Spleen (tissue), 11 donors: ENCODE measurements at regions not wholly inside any gene's neighbourhood (a gene's known extent, or its start where the extent isn't known, plus 50 kb on each side); places are given as distances from the start of the nearest gene placed in this dataset.

Source experiments
- DNase-seq: peaks from one replicate; pipeline ENCODE4 v3.0.0-alpha.2; 2020
- H3K27ac ChIP-seq, 8 donors: fragments of 200-600 bp; sonication (generic) in 7 of 8; 1 replicate in 4 of 8; 2 replicates in 4 of 8; pipeline versions ENCODE4 v1.5.0 to v1.8.0; 2016 to 2021; ENCODE audit warnings: inconsistent platforms in 4 of 8, mild to moderate bottlenecking in 4 of 8, moderate library complexity in 1 of 8
- H3K27me3 ChIP-seq, 7 donors: fragments of 200-600 bp; sonication (generic) in 6 of 7; replicated peaks in 1 of 7; 1 replicate in 4 of 7; 2 replicates in 3 of 7; pipeline versions ENCODE4 v1.5.0 to v1.8.0; 2016 to 2021; ENCODE audit warnings: inconsistent platforms in 3 of 7, mild to moderate bottlenecking in 1 of 7
- H3K36me3 ChIP-seq, 6 donors: fragments of 200-600 bp; sonication (generic) in 5 of 6; 1 replicate in 4 of 6; 2 replicates in 2 of 6; pipeline versions ENCODE4 v1.5.0 to v1.8.0; 2016 to 2021; ENCODE audit warnings: inconsistent platforms in 2 of 6
- H3K4me1 ChIP-seq, 6 donors: fragments of 200-600 bp; sonication (generic) in 5 of 6; 1 replicate in 3 of 6; 2 replicates in 3 of 6; pipeline versions ENCODE4 v1.5.0 to v1.8.0; 2016 to 2021; ENCODE audit warnings: inconsistent platforms in 3 of 6
- H3K4me3 ChIP-seq, 8 donors: fragments of 200-600 bp; sonication (generic) in 7 of 8; 1 replicate in 4 of 8; 2 replicates in 4 of 8; pipeline versions ENCODE4 v1.5.0 to v1.8.0; 2016 to 2021; ENCODE audit warnings: inconsistent platforms in 4 of 8, mild to moderate bottlenecking in 4 of 8, moderate library complexity in 2 of 8
- H3K9me3 ChIP-seq, 8 donors: fragments of 200-600 bp; sonication (generic) in 7 of 8; 1 replicate in 4 of 8; 2 replicates in 4 of 8; pipeline versions ENCODE4 v1.5.0 to v1.8.0; 2016 to 2021; ENCODE audit warnings: inconsistent platforms in 4 of 8
- CTCF ChIP-seq, 11 experiments: fragments of 200-600 bp in 7 of 11; fragments of 450-650 bp in 4 of 11; sonication (generic) in 4 of 11; IDR thresholded peaks in 8 of 11; conservative IDR thresholded peaks in 3 of 11; 1 replicate in 7 of 11; 2 replicates in 4 of 11; pipeline versions ENCODE4 v1.4.0 to v1.8.0; 2016 to 2021; ENCODE audit warnings: antibody characterized with exemption in 11 of 11, inconsistent platforms in 4 of 11, mild to moderate bottlenecking in 1 of 11
- POLR2A ChIP-seq, 3 donors: fragments of 450-650 bp; IDR thresholded peaks; one replicate each; pipeline ENCODE4 v1.5.1; 2017; ENCODE audit warnings: antibody characterized with exemption in 3 of 3, mild to moderate bottlenecking in 1 of 3
- POLR2AphosphoS5 ChIP-seq, 3 donors: sonication (generic); formaldehyde crosslinking; IDR thresholded peaks; one replicate each; pipeline ENCODE4 v1.5.1; 2017; ENCODE audit warnings: antibody characterized with exemption in 3 of 3
- WGBS, 5 donors: extraction: QIAGEN DNeasy Blood & Tissue Kit in 3 of 5; methylation state at CpG; one replicate each; pipeline versions ENCODE4 v1.1.5 to v1.1.7; 2013 to 2018; 5-methylcytosine and 5-hydroxymethylcytosine counted together
- intact Hi-C: fragments of 100-400 bp; cut with DNase I; formaldehyde crosslinking; loops from one replicate; pipeline ENCODE4 v1.15.0; 2023; ENCODE audit warnings: low total_unique reads
- donor health status: healthy with polysubstance abuse.
- donor health status: DM: no; HTN: no; CAD: no; lungs with moderate emphysema.
- donor health status: DM: no; HTN: no; CAD: no.
- donor health status: Bipolar disorder and iron deficiency.
- donor health status: healthy.
- donor health status: DM: no; HTN: no; CAD: no.
- donor health status: DM: yes; HTN: yes; CAD: no.

GRCh38 chr11:134543241-134543640, 131.2 kb upstream of the B3GAT1 start:
- Histone ChIP-seq H3K27ac (no peak overlapping the region), H3K4me3 (no peak overlapping the region), H3K36me3 (no peaks in the 10 kb centered on the region), H3K27me3 (peaks cover 0 to 12% (median 2%) of the 10 kb centered on the region in 7 donors), H3K9me3 (peaks cover 0 to 3% (median 0%) of the 10 kb centered on the region in 8 donors), H3K4me1 (no peaks in the 10 kb centered on the region)
- TF ChIP-seq POLR2A (IDR thresholded peaks at IDR 0.05): no peak
- no peak for TF ChIP-seq CTCF (IDR thresholded peaks at IDR 0.05 in 8 of 11, conservative IDR thresholded peaks at IDR 0.05 in 3 of 11)
- no peak for TF ChIP-seq POLR2AphosphoS5 (IDR thresholded peaks at IDR 0.05)
- 69 to 90% (median 86%) methylated on average over 4 of the region's 4 CpGs for WGBS, 5 donors
- intact Hi-C loops: no loop called here
- DNase-seq: no peak

GRCh38 chr11:134542401-134543165, 130.5 kb upstream of the B3GAT1 start:
- Histone ChIP-seq H3K9me3 (peaks cover 0 to 3% (median 0%) of the 10 kb centered on the region in 8 donors), H3K4me3 (no peak overlapping the region), H3K27me3 (peaks cover 0 to 18% (median 3%) of the 10 kb centered on the region in 7 donors), H3K27ac (no peak overlapping the region), H3K36me3 (no peaks in the 10 kb centered on the region), H3K4me1 (no peaks in the 10 kb centered on the region)
- TF ChIP-seq POLR2A (IDR thresholded peaks at IDR 0.05) (no peak), CTCF (IDR thresholded peaks at IDR 0.05 in 8 of 11, conservative IDR thresholded peaks at IDR 0.05 in 3 of 11) (no peak), POLR2AphosphoS5 (IDR thresholded peaks at IDR 0.05) (no peak)
- WGBS, 5 donors: 71 to 84% (median 78%) methylated on average over 10 of the region's 10 CpGs
- DNase-seq: no peak
- intact Hi-C loops: no loop called here

DNA sequence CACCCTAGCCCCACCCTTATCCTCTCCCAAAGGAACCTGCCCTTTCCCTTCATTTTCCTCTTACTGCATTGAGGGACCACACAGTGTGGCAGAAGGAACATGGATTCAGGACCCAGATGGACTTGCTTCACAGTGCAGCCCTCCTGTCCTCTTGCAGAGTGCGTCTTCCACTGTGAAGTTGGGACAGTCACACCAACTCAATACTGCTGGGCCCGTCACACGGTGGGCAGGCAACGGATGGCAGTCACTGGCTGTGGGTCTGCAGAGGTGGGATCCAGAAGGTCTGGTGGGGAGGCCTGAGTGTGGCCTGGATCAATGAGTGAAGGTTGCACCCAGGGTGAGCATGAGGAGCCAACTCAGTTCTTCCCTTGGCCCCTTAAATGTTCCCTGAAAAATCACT, 129.9 kb upstream of the B3GAT1 start:
- WGBS, 5 donors: 72 to 98% (median 90%) methylated on average over 4 of the region's 4 CpGs
- intact Hi-C loops: no loop called here

More for the DNA sequence above, 129.9 kb upstream of the B3GAT1 start:
- Histone ChIP-seq H3K4me3 (no peak overlapping the region), H3K4me1 (peaks cover 0 to under 1% (median 0%) of the 10 kb centered on the region in 6 donors), H3K9me3 (peaks cover 0 to 3% (median 0%) of the 10 kb centered on the region in 8 donors), H3K36me3 (no peaks in the 10 kb centered on the region), H3K27me3 (peaks cover 0 to 24% (median 3%) of the 10 kb centered on the region in 7 donors), H3K27ac (no peak overlapping the region)
- no peak for TF ChIP-seq POLR2AphosphoS5 (IDR thresholded peaks at IDR 0.05)
- TF ChIP-seq POLR2A (IDR thresholded peaks at IDR 0.05): no peak
- TF ChIP-seq CTCF (IDR thresholded peaks at IDR 0.05 in 8 of 11, conservative IDR thresholded peaks at IDR 0.05 in 3 of 11): no peak
- no peak for DNase-seq
